GM21367 (cell line): ENCODE measurements at regions not wholly inside any gene's neighbourhood (a gene's known extent, or its start where the extent isn't known, plus 50 kb on each side); places are given as distances from the start of the nearest gene placed in this dataset.

ENCODE experiments used
- ATAC-seq: cut with Tn5 transposase; IDR thresholded peaks from one replicate; pipeline ENCODE4 v1.9.1; 2021; ENCODE audit not compliant: unreplicated experiment

DNA sequence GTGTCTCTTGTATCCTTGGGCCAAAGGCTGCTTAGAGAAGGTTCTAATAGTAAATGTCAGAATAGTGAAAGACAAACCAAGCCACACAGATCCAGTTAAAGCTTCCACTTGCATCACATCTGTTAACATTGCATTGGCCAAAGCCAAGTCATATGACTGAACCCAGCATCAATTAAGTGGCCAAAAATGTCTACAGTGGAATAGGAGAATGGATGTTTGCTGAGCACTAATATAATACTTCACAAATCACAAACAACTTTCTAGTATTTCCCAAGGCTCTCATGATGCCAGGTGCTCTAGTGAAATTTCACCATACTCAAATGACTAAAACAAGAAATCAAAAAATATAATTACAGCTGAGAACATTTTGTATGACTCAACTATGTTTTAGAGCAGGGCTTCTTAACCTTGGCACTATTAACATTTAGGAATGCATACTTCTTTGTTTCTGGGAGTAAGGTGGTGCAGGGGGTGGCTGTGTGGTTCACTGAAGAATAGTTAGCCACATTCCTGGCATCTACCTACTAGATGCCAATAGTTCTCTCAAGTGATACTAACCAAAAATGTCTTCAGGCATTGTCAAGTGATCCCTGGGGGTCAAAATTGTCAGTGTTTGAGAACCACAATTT lies 148.0 kb upstream of the SPTLC3 start:
- ATAC-seq = no peak

DNA sequence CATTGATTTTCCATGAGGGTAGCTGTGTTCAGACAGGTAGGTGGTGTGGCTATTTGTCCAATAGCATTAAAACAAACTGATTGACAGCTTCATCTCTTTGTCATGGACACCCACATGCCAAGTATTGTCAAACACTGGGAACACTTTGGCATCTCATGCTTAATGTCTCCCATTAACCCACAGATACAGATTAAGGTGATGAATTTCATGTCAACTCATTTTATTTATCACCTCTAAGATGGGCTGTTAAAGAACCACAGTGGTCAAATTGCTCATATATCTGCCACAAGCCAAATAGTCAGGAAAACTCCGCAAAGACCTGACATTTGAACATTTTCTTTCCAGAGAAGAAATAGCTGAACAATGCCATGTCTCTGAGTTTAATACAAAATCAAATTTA lies 139.1 kb upstream of the SPTLC3 start:
- ATAC-seq = no peak

DNA sequence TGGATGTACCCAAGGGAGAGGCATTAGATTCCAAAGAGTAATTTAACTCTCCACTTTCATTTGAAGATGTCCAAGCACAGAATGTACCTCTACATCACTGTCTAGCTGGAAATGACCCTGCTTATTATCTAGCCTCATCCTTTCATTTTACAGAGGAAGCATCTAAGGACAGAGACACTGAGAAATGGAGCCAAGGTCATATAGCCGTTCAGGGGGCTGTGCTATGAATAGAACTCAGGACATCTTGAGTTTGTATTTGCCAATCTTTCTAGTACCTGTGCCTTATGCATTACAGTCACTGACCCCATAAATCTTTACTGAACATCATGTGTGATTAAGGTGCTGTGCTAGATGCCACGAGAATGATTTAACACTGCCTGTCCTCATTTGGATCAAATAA lies 138.2 kb upstream of the SPTLC3 start:
- ATAC-seq = no peak

DNA sequence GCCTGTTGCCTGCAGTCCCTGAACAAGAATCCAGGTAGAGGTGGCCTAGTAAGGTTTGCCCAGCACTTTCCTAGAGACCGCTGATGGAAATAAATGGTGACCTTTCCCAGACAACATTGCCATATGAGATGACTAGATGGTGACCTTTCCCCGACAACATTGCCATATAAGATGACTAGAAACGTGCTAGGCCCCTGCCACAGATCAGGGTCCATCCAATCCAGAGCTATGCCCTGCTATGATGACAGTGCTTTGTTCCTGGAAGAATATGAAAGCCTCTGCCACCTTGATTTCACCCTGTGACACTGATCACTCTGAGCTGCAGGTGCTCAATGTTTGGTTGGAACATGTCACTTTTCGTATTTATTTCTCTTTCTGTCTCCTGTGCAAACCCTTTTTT lies 133.8 kb upstream of the SPTLC3 start:
- no peak for ATAC-seq

DNA sequence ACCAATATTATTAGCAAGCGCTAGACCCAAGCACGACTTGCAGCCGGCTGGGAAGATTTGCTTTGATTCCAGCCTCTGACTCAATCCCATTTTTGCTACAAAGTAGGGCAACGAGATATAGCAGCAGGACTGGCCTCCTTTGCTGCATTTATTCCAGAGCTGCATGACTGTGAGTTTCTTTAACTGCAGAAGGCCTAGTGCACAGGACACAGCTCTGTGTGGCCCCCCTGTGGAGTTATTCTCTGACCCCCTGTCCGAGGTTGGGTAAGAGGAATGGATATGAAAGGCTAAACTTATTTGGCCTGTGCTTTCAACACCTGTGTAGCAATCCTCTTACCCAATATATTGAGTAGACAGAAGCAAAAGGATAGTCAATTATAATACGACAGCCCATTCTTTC lies 133.3 kb upstream of the SPTLC3 start:
- ATAC-seq = no peak

DNA sequence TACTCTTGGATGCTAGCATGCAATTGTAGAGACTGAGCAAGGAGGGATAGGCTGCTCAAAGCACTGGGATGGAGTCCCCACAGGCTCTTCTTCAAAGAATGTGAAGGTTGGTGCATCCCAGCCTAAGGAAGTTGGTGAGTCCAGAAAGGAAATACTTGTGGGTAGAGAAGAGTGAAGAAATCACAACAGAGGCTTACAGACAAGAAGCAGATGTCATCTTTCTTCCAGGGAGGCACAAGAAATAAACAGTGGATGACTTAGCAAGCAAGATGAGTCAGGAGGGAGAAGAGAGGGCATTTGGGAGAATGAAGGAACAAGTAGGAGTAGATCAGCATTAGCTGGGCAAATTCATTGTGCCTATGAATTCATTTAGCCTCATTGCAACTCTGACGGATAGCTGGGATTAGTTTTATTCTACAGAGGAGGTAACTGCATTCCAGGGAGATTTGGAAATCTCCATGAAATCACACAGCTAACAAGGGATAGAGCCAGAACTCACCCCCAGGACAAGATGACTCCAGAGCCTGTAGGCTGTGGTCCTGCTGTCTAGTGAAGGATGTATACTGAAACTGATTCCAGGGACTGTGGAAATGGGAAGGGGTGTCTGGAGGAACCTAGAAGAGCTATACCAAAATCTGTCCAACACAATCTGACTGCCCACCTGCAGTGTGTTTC lies 125.8 kb upstream of the SPTLC3 start:
- ATAC-seq = no peak

DNA sequence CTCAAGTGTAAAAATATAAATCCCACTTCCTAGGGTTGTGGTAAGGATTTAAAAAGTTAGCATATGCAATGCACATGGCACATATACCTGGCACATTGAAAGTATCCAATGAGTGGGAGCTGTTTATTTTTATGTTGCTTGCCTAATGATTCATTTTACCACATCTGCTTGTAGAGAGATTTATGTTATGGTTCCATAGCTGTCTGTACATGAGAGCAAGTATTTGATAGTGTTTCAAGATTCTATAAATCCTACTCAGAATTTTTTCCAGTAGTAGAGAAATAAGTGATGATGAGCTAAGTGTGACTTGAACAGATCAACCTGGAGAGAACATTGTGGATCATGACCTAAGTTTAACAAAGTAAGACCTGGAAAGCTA lies 125.3 kb upstream of the SPTLC3 start:
- ATAC-seq = no peak

DNA sequence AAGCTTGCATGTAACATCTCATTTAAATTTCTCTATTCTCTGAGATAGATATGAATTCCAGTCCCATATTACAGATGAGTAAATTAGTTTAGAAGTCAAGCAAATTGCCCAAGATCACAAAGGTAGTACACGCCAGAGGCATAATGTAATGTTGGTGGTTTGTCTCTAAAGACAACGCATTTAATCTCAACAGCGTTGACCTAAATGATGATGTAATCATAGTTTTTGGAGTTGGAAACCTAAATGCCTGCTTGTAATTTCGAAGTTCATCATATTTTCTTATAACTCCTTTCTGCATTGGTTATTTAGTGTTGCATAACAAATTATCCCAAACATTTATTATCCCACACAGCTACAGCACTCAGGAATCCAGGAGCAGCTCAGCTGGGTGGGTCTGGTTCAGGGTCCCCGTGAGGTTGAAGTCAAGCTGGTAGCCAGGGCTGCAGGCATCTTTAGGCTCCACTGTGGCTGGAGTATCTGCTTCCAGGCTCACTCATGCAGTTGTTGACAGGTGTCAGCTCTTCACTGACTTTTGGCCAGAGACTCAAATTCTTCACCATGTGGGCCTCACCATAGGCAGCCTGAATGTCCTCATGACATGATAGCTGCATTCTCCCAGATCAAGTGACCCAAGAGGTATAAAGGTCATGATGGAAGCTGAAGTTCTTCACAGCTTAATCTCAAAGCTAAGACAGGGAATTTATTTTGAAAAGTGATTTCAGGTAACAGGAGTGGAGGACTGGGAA lies 122.0 kb upstream of the SPTLC3 start:
- no peak for ATAC-seq

DNA sequence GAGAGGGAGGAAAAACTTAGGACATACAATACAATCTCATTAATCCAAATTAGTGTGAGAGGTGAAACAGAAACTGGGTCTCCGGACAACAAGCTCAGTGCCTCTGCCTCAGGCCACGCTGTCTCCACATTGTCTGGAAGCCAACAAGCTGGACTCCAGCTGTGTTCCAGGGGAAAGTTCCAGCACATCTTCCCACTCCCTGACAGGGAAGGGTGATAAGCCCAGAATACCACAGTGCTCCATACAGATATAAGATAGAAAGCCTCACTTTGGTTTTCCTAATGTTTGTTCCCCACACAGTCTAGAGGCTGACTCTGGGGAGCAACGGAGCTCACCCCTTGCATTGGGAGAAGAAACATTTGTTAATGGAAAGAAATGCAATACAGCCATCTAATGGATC lies 117.1 kb upstream of the SPTLC3 start:
- ATAC-seq = no peak

DNA sequence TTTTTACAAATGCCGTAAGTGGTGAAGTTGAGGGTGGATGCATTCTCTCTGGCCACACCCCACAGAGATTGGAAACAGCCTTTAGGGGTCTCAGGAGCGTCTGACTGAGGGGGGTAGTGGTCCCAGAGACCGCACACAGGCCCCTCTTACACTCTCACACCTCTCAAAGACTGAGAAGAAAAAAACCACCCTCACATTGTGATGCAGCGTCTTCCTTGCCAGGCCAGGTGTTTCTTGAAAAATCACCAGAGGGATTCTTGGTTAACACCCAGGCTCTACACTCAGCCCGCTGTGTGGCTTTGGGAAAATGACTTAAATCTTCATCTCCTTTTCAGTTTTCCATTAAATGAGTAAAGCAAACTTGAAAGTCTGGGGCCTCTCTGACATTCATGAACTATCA lies 115.8 kb upstream of the SPTLC3 start:
- no peak for ATAC-seq

DNA sequence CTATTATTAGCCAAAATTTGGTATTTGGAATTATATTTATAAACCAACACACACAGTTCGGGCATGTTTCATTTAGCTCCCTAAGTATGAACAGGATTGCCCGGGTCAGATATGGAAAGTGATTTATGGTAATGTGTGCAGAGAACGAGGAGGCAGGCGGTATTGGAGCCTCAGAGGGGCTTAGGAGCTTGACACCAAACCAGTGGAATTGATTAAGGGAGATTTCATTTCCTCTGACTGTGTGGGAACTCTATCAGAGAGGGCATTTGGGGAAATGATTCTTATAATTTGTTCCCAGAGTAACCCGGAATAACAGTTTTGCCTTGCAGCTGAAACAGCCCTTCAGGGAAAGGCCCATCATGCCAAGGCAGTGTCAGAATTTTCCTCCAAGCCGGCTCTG lies 115.1 kb upstream of the SPTLC3 start:
- ATAC-seq = no peak

DNA sequence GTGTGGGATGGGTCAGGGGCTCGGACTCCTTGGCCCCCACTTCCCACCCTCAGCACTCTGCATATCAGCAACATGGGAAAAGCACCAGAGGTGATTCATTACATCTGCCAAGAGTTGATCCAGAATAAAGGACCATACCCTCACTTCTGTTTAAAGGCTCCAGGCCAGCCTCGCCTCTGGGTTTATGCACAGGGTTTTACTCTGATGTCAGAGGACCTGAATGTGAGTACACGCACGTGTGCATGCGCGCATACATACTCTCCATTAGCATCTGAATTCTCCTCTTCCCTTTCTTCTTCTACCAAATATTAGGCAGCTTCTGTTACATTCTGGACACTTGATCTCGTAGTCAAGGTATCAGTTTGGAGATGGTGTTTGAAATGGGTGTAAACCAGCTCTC lies 114.7 kb upstream of the SPTLC3 start:
- no peak for ATAC-seq

DNA sequence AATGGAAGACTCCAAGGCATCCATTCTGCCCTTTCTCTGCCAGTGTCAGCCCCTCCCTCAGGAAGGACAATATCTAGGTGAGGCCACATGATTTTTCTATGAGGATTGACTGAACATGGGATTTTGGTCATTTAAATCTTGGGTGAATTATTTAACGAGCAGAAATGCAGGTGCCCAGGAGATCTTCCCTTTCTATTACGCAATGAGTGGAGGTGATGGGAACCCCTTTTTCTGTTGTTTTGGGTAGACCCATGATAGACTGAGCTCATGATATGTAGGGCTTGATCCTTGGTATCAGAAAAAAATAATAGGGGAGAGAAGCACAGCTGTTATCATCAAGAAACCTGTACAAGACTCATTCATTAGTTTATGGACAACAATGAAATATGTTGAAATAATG lies 112.6 kb upstream of the SPTLC3 start:
- ATAC-seq = no peak

DNA sequence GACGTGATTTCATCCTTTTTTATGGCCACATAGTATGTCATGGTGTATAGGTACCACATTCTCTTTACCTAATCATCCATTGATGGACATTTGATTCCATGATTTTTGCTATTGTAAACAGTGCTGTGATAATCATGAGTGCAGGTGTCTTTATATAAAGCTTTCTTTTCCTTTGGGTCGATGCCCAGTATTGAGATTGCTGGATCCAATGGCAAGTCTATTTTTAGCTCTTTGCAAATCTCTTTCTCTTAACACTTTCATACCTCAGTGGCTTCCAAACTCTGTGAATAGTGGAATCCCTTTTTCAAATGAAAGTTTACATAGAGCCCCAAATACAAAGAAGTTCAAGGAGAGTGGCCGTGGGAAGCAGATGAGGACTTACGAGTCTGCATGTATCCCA lies 105.8 kb upstream of the SPTLC3 start:
- no peak for ATAC-seq

DNA sequence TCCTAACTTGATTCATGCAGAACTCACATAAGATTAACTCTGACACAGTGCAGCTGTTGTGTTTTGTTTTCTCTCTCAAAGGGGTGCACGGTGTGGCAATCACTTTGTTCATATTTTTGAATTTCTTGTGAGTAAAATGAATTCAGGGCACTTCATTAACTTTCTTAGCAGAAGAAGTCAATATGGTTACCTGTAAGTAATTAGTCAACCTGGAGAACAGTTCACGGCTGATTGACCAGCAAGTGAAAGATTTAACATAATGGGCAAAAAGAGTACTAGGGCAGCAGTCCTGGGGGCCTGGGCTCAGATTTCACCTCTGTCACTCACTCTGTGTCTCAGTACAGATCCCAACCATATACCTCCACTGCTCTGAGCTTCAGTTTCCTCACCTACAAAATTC lies 102.4 kb upstream of the SPTLC3 start:
- ATAC-seq = no peak

DNA sequence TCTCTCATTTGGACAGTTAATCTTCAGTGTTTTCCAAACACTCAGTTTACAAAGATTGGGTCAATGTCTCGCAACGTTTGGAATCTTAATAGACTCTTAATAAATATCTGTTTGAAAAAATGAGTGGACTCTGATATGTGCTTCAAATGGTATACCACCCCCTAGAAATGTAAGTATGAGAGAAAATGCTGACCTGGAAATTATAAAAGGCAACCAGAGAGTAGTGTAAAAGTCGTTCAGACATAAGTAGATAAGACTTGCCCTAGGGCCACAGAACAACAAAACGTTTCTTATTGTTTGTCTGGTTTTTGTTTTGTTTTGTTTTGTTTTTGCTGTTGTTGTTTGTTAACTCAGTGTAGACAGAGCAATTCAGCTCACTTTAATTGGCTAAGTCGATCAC lies 97.4 kb upstream of the SPTLC3 start:
- ATAC-seq = no peak

DNA sequence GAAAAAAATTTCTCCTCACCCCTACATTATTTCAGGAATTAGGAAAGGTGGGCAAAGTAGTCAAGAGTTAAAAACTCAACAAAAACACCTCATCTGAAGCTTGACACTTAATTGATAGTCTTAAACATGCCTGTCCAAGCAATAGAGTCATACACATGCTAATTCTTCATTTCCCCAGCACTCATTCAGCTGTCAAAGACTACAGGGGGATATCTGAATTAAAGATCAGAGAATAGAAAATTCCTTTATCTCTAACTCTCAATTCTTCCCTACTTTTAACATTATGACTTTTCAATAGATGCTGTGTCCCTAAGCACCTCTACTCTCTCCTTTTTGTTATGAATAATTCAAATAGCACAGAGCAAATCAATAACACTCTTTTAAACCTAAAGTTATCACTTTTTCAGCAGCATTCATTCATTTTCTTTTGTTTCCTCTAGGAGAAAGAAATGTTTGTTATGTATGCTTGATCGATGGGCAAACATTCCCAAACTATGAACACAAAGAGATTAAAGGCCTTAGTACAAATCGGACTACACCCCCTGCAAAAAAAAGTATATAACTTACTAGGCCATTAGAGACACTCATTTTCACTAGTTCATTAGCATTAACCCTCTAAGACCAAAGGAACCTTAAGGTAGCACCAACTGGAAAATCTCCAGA lies 94.9 kb upstream of the SPTLC3 start:
- no peak for ATAC-seq

DNA sequence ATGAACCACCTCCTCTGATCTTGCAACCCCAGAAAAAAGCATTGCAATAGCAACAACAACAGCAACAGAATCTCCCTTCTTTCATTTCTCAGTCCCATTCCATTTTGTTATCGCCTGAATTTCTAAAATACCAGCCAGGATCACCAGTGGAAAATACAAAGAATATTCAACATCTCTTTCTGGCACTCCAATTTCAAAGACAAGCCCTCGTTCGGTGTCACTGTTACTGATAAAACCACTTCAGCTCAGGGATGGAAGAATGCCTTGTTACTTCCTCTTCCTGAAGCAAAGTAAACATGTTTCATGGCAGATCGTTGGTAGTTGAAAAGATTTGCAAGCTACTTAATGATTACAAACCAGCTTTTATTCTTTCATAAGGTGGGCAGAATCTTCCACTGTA lies 94.0 kb upstream of the SPTLC3 start:
- no peak for ATAC-seq

DNA sequence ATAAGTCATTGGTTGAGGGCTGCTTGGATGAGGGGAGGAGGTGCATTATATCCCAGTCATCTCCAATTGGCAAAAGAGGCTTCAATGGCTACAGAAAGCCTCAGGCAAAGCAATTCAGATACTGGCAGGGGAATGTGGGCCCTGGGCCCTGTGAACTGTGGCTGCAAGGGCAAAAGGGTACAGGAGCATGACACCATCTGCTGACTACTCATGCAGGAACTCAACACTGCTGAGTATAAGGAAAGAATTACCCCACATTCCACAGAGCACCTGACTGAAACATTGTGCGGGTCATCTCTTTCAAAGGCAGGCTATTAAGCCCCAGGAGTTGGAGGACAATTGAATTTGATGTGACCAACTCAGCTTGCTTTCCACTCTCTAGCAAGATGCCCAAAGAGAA lies 92.1 kb upstream of the SPTLC3 start:
- ATAC-seq = no peak

DNA sequence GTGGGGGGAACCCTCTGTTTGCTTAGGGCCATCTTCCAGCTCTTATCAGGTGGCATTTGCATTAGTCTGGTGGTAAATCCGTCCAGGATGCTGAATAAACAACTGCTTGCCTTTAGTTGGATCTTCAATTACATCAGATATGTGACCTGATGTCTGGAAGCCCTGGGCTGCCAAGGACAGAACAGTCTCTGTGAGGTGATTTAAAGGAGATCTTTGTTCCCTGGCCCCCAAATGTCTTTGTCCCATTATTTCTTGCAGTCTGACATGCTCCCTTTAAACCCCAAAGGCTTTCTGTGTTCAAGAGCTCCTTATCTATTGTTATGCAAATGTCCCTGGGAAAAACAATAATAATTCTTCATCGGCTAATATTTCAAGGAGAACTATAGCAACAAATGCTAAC lies 84.6 kb upstream of the SPTLC3 start:
- no peak for ATAC-seq

DNA sequence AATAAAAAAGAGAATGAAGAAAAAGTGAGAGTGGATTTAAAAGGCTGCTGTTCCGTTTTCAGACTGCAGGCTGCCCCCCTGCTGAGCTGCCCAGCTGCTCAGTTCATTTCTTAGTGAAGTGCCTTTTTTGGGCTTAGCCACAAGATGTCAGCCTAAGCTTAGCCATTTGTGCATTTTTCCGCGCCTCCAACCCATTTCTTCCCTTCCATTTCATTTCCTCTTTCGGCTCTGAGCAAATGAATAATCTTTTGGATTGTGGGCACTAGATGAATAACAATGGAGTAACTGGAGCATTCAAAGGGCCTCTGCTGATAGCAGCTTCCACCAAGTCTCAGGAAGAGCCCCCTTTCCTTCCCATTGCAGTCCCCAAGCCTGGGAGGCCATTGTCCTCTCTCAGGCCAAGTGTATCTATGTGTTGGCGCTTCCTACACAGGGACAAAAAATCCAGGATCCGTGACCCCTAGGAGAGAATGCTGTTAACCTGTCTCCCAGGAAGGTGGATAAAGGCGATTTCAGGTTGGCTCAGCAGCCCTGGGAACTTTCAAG lies 83.5 kb upstream of the SPTLC3 start:
- ATAC-seq = peak; percentile 97
